HCT116 (cell line): ENCODE measurements at regions not wholly inside any gene's neighbourhood (a gene's known extent, or its start where the extent isn't known, plus 50 kb on each side); places are given as distances from the start of the nearest gene placed in this dataset.

Source experiments
- CTCF ChIP-seq, 3 experiments: fragments of 200-600 bp in 1 of 3; sonication (generic) in 1 of 3; IDR thresholded peaks in 2 of 3; conservative IDR thresholded peaks in 1 of 3; 2 replicates each; pipeline ENCODE4 v1.5.1; 2012 to 2017; ENCODE audit warnings: low read depth in 2 of 3, low read length in 2 of 3, antibody characterized with exemption in 1 of 3, borderline replicate concordance in 1 of 3, control low read depth in 1 of 3, mild to moderate bottlenecking in 1 of 3, mixed read lengths in 1 of 3, mixed run types in 1 of 3, moderate library complexity in 1 of 3; ENCODE audit not compliant: insufficient read depth in 1 of 3
- EZH2phosphoT487 ChIP-seq: fragments of 200-600 bp; IDR thresholded peaks from 2 replicates; pipeline ENCODE4 v1.6.1; 2018; ENCODE audit warnings: antibody characterized with exemption, borderline replicate concordance
- JUND ChIP-seq: IDR thresholded peaks from 2 replicates; pipeline ENCODE4 v1.6.1; 2012
- POLR2A ChIP-seq: IDR thresholded peaks from 2 replicates; pipeline ENCODE4 v1.7.0; 2011; ENCODE audit warnings: borderline replicate concordance; ENCODE audit not compliant: insufficient read depth, insufficient read length; ENCODE audit errors: extremely low read depth
- POLR2AphosphoS5 ChIP-seq: IDR thresholded peaks from 2 replicates; pipeline ENCODE4 v1.6.1; 2011; ENCODE audit warnings: mild to moderate bottlenecking, low read depth, low read length, moderate library complexity
- REST ChIP-seq: IDR thresholded peaks from 2 replicates; pipeline ENCODE4 v1.6.1; 2012; ENCODE audit warnings: low read depth
- SIN3A ChIP-seq: IDR thresholded peaks from 2 replicates; pipeline ENCODE4 v1.6.1; 2012; ENCODE audit warnings: low read depth
- TCF7L2 ChIP-seq: IDR thresholded peaks from 2 replicates; pipeline ENCODE4 v1.7.0; 2011; ENCODE audit warnings: borderline replicate concordance, inconsistent platforms; ENCODE audit not compliant: insufficient read depth, insufficient read length; ENCODE audit errors: extremely low read depth
- ZNF274 ChIP-seq: fragments of 200-500 bp; sonication (Bioruptor generic); IDR thresholded peaks from 2 replicates; pipeline ENCODE4 v1.6.1; 2014; ENCODE audit warnings: mild to moderate bottlenecking, low read depth, low read length, inconsistent platforms

- no peak for TF ChIP-seq TCF7L2
- TF ChIP-seq JUND = no peak
- no peak for TF ChIP-seq EZH2phosphoT487
- TF ChIP-seq REST = no peak
- no peak for TF ChIP-seq POLR2A
- TF ChIP-seq CTCF (IDR thresholded peaks at IDR 0.05 in 2 of 3, conservative IDR thresholded peaks at IDR 0.05 in 1 of 3; ENCODE audit: borderline replicate concordance in 1 of 3, insufficient read depth in 1 of 3, low read depth in 2 of 3, low read length in 2 of 3) = no peak
- TF ChIP-seq SIN3A = no peak
- TF ChIP-seq POLR2AphosphoS5 = no peak
- TF ChIP-seq ZNF274 = no peak
Observed at GRCh38 chr13:33560726-33561125, 257.2 kb upstream of the RFC3 start.
